ENCODE measurements at regions not wholly inside any gene's neighbourhood (a gene's known extent, or its start where the extent isn't known, plus 50 kb on each side); places are given as distances from the start of the nearest gene placed in this dataset.
"Not testable (repeated sequence)": the region's sequence is repeated elsewhere in the genome, so short reads cannot be mapped to it uniquely, and the experiment has no call there.

GRCh38 chr13:55577082-55577846, 1563.5 kb upstream of the PRR20A start:
- no peak for DNase-seq (ENCODE audit: extremely low read depth, insufficient read length)
- Histone ChIP-seq H3K4me3 (replicated peaks; ENCODE audit: low read depth, low read length) (no peak overlapping the region), H3K27me3 (replicated peaks; ENCODE audit: control insufficient read depth, insufficient read depth, low read length) (no peaks in the 10 kb centered on the region), H3K36me3 (ENCODE audit: control insufficient read depth, insufficient read depth, low read length) (no peaks in the 10 kb centered on the region)
- no peak for TF ChIP-seq CTCF (IDR thresholded peaks at IDR 0.05; ENCODE audit: insufficient read depth, low read length, poor library complexity, severe bottlenecking)

- no peak for DNase-seq (ENCODE audit: extremely low read depth, insufficient read length)
- H3K36me3 ChIP-seq (ENCODE audit: control insufficient read depth, insufficient read depth, low read length), result no peaks in the 10 kb centered on the region
- TF ChIP-seq CTCF (IDR thresholded peaks at IDR 0.05; ENCODE audit: insufficient read depth, low read length, poor library complexity, severe bottlenecking), result no peak
- no peaks in the 10 kb centered on the region for H3K27me3 ChIP-seq (replicated peaks; ENCODE audit: control insufficient read depth, insufficient read depth, low read length)
- no peak overlapping the region for H3K4me3 ChIP-seq (replicated peaks; ENCODE audit: low read depth, low read length)
Measured at GRCh38 chr13:55577847-55578210, 1562.9 kb upstream of the PRR20A start.

GRCh38 chr13:55582294-55582693, 1558.4 kb upstream of the PRR20A start:
- not testable (repeated sequence) for H3K4me3 ChIP-seq (replicated peaks; ENCODE audit: low read depth, low read length); H3K36me3 ChIP-seq (ENCODE audit: control insufficient read depth, insufficient read depth, low read length); DNase-seq (ENCODE audit: extremely low read depth, insufficient read length); H3K27me3 ChIP-seq (replicated peaks; ENCODE audit: control insufficient read depth, insufficient read depth, low read length)

GRCh38 chr13:55583953-55584593, 1556.6 kb upstream of the PRR20A start:
- no peaks in the 10 kb centered on the region for H3K27me3 ChIP-seq (replicated peaks; ENCODE audit: control insufficient read depth, insufficient read depth, low read length)
- TF ChIP-seq CTCF (IDR thresholded peaks at IDR 0.05; ENCODE audit: insufficient read depth, low read length, poor library complexity, severe bottlenecking), result no peak
- no peak overlapping the region for H3K4me3 ChIP-seq (replicated peaks; ENCODE audit: low read depth, low read length)
- no peaks in the 10 kb centered on the region for H3K36me3 ChIP-seq (ENCODE audit: control insufficient read depth, insufficient read depth, low read length)
- no peak for DNase-seq (ENCODE audit: extremely low read depth, insufficient read length)

GRCh38 chr13:55602784-55603183, 1537.9 kb upstream of the PRR20A start:
- DNase-seq (ENCODE audit: extremely low read depth, insufficient read length), result no peak
- TF ChIP-seq CTCF (IDR thresholded peaks at IDR 0.05; ENCODE audit: insufficient read depth, low read length, poor library complexity, severe bottlenecking), result no peak
- Histone ChIP-seq H3K36me3 (ENCODE audit: control insufficient read depth, insufficient read depth, low read length) (no peaks in the 10 kb centered on the region), H3K4me3 (replicated peaks; ENCODE audit: low read depth, low read length) (no peak overlapping the region), H3K27me3 (replicated peaks; ENCODE audit: control insufficient read depth, insufficient read depth, low read length) (no peaks in the 10 kb centered on the region)

GRCh38 chr13:55606045-55606665, 1534.6 kb upstream of the PRR20A start:
- TF ChIP-seq CTCF (IDR thresholded peaks at IDR 0.05; ENCODE audit: insufficient read depth, low read length, poor library complexity, severe bottlenecking), result no peak
- H3K36me3 ChIP-seq (ENCODE audit: control insufficient read depth, insufficient read depth, low read length), result no peaks in the 10 kb centered on the region
- no peak overlapping the region for H3K4me3 ChIP-seq (replicated peaks; ENCODE audit: low read depth, low read length)
- no peak for DNase-seq (ENCODE audit: extremely low read depth, insufficient read length)
- no peaks in the 10 kb centered on the region for H3K27me3 ChIP-seq (replicated peaks; ENCODE audit: control insufficient read depth, insufficient read depth, low read length)

All from GM06990 (cell line).